ENCODE measurements at regions not wholly inside any gene's neighbourhood (a gene's known extent, or its start where the extent isn't known, plus 50 kb on each side); places are given as distances from the start of the nearest gene placed in this dataset.

DNA sequence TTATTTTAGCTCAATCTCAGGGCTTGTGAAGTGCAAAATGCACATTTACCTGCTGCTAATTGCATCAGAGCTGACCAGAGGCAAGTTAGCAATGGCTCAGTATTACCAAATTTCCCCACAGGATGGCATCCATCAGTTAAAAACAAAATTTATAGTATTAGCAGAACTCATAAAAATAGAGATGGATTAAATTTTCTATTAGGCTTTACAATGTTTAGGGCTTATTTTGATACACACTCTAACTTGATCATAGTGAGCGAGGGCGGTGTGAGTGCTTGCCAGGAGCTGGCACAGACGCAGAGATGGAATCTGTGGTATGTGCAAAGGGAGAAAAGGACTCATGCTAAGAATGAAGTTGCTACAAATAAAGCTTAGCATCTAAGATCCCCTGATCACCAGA is 241.0 kb downstream of the NSUN3 start:
- TF ChIP-seq, protein P1, sequence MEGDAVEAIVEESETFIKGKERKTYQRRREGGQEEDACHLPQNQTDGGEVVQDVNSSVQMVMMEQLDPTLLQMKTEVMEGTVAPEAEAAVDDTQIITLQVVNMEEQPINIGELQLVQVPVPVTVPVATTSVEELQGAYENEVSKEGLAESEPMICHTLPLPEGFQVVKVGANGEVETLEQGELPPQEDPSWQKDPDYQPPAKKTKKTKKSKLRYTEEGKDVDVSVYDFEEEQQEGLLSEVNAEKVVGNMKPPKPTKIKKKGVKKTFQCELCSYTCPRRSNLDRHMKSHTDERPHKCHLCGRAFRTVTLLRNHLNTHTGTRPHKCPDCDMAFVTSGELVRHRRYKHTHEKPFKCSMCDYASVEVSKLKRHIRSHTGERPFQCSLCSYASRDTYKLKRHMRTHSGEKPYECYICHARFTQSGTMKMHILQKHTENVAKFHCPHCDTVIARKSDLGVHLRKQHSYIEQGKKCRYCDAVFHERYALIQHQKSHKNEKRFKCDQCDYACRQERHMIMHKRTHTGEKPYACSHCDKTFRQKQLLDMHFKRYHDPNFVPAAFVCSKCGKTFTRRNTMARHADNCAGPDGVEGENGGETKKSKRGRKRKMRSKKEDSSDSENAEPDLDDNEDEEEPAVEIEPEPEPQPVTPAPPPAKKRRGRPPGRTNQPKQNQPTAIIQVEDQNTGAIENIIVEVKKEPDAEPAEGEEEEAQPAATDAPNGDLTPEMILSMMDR (conservative IDR thresholded peaks at IDR 0.05; ENCODE audit: low read depth in 2 of 2), result peak; percentile 27 to 35; a peak in 1 of 4 replicates
- TF ChIP-seq EZH2 (IDR thresholded peaks at IDR 0.05; ENCODE audit: low read depth, unreplicated experiment) (no peak), ETS1 (IDR thresholded peaks at IDR 0.05) (no peak), POLR2AphosphoS5 (IDR thresholded peaks at IDR 0.05; ENCODE audit: low read depth) (no peak), CREB1 (CRISPR knock-in tag; IDR thresholded peaks at IDR 0.05; ENCODE audit: low read depth) (no peak), REST (IDR thresholded peaks at IDR 0.05; ENCODE audit: unreplicated experiment) (no peak), EZH2phosphoT487 (IDR thresholded peaks at IDR 0.05; ENCODE audit: unreplicated experiment) (no peak), JUNB (IDR thresholded peaks at IDR 0.05; ENCODE audit: unreplicated experiment) (no peak)

Measured in GM23338 (cell line).